ENCODE measurements at regions not wholly inside any gene's neighbourhood (a gene's known extent, or its start where the extent isn't known, plus 50 kb on each side); places are given as distances from the start of the nearest gene placed in this dataset.

- TF ChIP-seq POLR2A (IDR thresholded peaks at IDR 0.05) (no peak), CTCF (IDR thresholded peaks at IDR 0.05) (no peak)
Observed at GRCh38 chr7:114084472-114085312, 165.9 kb upstream of the PPP1R3A start.
